Left forelimb (tissue), 1 donor: ENCODE measurements at regions not wholly inside any gene's neighbourhood (a gene's known extent, or its start where the extent isn't known, plus 50 kb on each side); places are given as distances from the start of the nearest gene placed in this dataset.
A peak's percentile ranks its signal among the peaks of the same experiment; 100 is the strongest.
"Not testable (repeated sequence)": the region's sequence is repeated elsewhere in the genome, so short reads cannot be mapped to it uniquely, and the experiment has no call there.

Source experiments
- DNase-seq: peaks from one replicate; pipeline ENCODE4 v3.0.0-alpha.2; 2018; ENCODE audit warnings: low spot score

DNA sequence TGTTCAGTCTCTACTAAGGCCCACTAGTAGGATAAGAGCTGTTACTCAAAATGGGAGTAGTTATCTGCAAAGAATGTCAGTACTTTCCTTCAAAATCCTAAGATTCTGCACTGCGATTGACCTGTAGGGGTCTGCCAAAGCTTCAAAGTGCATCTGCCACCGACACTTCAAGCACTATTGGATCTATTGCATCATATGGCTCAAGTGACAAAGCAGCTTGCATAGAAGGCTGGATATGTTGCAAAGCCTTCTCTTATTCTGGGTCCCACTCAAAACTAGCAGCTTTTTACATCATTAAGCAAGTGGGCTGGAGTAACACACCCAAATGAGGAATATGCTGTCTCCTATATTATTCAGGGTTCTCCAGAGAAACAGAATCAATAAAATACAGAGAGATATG, 115.4 kb upstream of the EMCN start:
- DNase-seq, result no peak

DNA sequence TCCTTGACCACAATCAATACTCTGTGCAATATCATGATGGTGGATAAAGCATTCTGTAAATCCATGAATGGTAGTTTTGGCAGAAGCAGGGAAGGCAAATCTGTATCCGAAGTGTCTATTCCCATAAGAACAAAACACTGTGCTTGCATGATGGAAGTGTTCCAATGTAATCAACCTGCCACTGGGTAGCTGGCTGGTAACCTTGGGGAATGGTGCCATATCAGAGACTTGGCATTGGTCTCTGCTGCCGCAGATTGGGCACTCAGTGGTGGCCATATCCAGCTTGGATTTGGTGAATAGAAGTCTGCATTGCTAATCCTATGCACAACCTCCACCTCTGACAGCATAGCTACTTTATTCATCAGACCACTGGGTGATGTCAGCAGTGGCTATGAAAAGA, 114.3 kb upstream of the EMCN start:
- DNase-seq, result no peak

DNA sequence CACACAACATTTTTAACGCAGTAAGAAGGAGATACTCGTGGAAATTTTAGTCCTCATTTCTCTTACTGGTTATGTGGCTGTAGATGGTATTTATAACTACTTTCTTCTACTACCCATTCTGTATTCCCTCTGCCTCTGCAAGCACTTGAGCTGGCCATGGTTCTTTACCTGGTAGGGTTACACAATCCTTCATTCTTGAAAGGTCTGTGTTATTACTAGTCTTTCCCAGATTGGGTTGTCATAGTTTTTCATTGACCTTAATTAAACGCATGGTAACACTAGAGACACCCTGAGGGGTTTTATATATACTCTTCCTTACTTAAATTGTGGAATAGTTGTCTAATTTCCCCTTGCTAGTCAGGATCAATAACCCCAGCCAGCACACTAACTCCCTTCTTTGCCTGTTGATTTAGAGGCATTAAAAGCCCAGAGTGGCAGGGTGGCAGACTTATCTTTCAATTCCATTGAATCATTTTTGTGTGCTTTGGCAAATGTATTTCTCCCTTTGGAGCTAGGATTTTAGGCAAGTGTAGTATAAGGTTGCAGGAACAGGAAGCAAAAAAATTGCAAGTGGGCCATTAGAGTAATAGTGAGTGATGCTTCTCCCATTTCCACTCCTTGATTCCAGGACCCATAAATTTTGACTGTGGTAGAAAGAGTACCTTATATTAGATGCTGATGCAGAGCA, 113.6 kb upstream of the EMCN start:
- no peak for DNase-seq

DNA sequence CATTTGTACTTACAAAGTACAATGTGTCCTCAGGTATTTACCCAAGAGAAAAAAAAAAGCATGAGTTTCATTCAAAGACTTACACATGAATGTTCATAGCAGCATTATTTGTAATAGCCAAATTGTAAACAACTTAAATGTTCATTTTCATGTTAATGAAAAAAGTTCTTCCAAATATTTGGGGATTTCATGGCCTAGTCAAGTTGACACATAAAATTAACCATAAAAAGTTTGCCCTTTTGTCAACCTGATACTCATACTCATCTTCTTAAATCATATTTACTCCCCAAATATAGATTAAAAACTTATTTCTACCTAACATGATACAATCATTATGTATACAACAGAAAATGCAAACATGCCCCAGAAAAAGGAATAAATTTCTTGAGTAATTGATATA, 112.5 kb upstream of the EMCN start:
- no peak for DNase-seq

DNA sequence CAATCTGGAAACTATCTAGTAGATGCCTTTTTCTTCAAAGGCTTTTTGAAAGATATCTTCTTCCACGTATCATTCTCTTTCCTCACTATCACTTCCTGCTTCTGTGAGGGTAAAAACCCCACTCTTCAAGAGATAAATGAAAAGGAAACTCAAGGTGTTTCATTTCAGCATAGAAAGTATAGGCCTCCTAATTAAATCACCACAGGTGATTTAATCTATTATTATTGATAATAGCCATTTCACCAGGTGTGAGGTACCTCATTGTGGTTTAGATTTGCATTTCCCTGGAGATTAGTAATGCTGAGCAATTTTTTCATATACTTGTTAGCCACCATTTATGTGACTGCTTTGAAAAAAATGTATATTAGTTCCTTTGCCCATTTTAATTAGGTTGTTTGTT, 92.0 kb upstream of the EMCN start:
- no peak for DNase-seq

DNA sequence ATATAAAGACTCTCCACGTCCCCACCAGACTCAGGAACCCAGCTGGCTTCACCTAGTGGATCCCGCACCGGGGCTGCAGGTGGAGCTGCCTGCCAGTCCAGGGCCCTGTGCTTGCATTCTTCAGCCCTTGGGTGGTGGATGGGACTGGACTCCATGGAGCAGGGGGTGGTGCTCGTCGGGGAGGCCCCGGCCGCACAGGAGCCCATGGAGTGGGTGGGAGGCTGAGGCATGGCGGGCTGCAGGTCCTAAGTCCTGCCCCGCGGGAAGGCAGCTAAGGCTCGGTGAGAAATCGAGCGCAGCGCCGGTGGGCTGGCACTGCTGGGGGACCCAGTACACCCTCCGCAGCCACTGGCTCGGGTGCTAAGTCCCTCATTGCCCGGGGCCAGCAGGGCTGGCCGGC, 90.8 kb upstream of the EMCN start:
- not testable (repeated sequence) for DNase-seq

DNA sequence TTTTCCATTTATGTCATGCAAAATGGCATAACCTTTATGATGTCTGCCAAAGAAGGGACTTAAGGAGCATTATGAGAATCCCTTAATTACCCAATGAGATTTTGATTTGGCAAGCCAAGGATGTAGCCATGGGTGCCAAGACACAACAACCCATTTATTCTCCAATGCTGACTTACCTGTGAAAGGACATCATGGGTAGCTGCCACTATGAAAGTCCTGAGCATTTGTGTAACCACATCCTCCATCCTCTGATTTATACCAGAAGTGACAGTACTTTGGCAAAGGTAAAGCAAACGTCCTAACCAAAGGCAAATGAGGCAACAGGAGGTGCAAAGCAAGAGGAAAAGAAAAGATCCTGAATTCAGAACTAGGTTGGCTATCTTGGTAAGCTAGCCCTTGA, 87.3 kb upstream of the EMCN start:
- no peak for DNase-seq

DNA sequence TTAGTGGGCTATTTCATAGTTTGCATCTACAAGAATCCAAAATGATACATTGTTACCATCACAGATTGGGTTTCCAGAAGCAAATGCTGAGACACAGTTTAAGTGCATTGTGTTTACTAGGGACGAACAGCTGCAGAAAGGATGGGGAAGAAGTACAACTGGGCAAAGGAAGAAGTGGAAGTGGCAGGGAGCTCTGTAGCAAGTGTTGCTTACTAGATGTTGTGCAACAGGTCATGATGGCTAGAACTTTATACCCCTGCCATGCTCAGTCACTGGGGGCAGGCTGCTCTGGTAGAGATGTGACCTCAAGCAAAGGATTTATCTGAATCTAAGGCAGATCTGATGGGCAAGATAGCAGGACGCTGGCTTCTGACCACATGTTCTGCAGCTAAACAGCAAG, 76.1 kb upstream of the EMCN start:
- DNase-seq, result no peak

DNA sequence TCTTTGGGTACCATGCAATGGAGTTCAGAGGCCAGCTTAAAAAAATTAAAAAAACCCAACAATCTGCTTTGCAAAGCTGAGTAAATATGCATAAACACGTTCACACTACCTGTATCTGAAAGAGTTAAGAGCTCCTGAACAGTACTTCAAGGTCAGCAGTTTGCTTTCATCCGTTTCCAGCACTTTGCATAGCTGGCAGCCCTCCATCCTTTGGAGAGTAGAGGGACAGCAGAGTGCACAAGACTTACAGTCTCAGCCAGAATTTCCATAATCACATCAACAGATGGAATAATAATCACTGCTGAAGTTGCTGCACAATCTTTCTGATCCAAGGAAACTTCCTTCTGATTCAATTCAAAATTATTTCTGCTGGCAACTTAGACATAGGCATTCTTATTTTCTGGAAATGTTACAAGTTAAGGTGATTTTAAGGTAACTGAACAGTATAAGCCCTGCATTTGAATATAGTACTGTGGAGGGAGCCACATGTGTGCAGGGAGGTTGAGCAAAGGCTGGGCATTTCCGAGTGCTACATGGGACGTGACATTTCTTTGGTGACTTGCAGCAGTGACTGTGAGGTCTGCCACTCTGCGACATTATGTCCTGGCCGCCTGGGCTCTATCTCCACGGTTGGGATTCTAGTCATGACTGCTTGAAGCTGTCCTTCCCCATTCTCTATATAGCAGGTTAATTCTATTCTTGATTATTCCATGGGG, 73.5 kb upstream of the EMCN start:
- peak; percentile 78 for DNase-seq

DNA sequence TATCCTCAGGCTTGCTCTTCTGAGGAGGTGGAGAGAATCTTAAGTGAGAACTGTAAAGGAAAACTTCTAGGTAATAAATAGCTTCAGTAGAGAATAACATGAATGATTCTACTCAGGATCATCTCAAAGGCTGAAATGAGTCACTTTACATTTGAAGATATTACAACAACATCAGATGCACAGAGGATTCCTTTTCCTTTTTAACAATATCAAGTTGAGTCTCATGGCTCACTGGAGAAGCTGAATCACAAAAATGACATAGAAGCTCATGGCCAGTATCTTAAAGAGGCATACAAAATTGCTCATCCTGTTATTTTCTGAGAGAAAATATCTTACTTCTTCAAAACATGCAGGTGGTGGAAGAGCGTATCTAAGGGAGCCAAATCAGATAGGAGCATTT, 72.5 kb upstream of the EMCN start:
- no peak for DNase-seq

DNA sequence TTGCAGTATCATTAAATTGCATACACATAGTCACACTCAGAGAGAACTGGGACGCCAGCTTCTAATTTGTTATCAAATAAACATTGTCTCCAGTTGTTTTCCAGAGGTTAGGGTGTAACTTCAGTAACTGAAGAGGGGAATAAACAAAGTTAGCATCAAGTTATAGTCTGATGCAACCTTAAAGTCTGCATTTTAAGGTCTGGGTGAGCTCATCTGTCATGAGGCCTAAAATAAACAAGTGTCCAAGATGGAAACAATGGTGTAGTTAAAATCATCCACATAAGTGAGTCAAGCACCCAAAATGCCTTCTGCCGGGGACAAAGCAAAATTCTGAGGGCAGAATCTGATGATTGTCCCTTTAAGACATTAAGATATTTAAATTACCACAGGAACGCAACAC, 70.3 kb upstream of the EMCN start:
- no peak for DNase-seq

DNA sequence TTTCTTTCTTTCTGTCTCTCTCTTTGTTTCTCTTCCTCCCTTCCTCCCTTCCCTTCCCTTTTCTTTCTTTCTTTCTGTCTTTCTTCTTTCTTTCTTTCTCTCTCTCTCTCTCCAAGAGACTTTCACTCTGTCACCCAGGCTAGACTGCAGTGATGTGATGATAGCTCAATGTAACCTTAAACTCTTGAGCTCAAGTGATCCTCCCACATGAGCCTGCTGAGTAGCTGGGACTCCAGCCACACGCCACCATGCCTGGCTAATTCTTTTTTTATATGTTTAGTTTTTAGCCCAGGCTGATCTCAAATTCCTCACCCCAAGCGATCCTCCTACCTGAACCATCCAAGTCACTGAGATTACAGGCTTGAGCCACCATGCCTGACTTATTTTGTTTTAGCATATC, 64.3 kb upstream of the EMCN start:
- DNase-seq, result no peak

DNA sequence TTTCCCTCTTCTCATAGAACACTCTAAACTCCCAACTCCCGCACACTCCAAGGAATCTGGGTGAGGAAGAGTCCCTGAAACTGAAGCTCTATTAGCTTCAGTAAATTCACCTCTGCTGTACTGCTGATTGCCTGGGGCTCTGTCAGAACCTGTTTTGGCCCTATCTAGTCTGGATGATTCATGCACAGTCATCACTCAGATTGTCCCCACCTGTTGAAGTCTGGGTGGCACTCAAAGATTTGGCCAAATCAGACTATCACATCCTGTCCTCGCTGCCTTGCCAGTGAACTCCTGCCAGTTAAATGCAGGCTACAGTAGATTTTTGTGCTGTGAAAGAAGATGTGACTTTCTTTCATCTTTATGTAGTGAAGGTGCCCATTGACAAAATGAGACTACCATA, 63.5 kb upstream of the EMCN start:
- DNase-seq, result no peak

DNA sequence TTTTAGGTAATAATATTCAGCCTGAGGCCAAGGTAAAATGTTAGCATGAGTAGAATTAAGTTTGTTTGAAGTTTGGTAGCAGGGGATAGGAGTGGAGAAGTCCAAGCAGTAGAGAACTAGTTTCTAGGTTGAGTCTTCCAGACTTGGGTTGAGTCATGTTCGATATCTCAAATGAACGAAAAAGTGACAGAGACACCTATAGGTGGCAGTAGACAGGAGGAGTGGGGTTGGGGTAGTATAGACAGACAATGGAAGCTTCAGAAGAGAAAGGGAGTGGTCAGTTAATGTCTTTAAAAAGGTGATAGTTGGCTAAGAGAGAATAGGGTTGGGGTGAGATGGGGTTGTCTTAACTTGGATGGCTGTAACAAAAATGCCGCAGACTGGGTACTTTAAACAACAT, 58.7 kb upstream of the EMCN start:
- no peak for DNase-seq

DNA sequence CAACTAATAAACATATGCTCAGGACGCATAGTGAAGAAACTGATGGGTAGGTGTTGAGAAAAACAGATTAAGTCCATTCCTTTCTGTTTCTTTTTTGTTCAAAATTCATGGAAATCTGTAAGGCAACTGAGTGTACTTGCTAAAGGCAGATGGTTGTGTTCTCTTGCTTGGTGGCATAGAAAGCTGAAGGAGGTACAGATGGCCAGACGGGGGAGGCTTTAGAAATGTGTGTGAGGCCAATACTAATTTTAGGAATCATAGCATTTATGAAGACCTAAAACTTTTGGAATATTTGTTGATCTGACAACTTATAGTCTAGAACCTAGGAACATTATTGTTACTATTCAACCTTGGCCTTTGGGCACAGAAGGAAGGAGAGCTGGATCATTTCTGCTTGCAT, 56.8 kb upstream of the EMCN start:
- no peak for DNase-seq

DNA sequence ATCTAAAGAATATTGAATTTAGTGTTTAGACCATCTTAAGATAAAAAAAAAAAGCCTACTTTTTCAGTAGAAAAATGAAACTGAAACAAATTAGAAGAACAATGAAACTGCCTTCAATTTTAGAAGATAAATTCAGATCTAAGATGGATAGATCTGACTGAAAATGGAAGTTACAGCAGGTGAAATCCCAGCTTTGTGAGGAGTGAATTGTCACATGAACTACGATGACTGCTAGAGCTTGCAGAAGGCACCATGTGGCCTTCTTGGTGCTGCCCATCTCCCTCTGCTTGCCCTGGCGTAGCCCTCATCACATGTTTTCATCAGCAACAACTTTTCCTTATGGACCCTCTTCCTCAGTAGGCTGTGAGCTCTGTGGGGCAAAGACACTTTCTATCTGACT, 51.4 kb upstream of the EMCN start:
- no peak for DNase-seq
